OCI-LY7 (cell line): ENCODE measurements at regions not wholly inside any gene's neighbourhood (a gene's known extent, or its start where the extent isn't known, plus 50 kb on each side); places are given as distances from the start of the nearest gene placed in this dataset.
A peak's percentile ranks its signal among the peaks of the same experiment; 100 is the strongest.
"Not testable (repeated sequence)": the region's sequence is repeated elsewhere in the genome, so short reads cannot be mapped to it uniquely, and the experiment has no call there.

Experiments used
- BruUV-seq: library from RNA; stranded (reverse); fragments of 400-500 nt; replicated peaks from 2 replicates; lab custom pipeline; 2021; lab: Mats Ljungman, UMichigan
- CTCF ChIA-PET: fragments of 300-600 bp; sonication (Branson Sonifier 250); formaldehyde crosslinking; loops from one replicate; lab custom pipeline; 2022; ENCODE audit warnings: antibody characterized with exemption; ENCODE audit not compliant: unreplicated experiment; lab: Charles Lee
- POLR2A ChIA-PET: fragments of 300-600 bp; sonication (Branson Sonifier 250); formaldehyde crosslinking; loops from one replicate; lab custom pipeline; 2022; ENCODE audit warnings: antibody characterized with exemption; lab: Charles Lee
- DNase-seq: peaks from one replicate; pipeline ENCODE4 v3.0.0-alpha.2; 2015; ENCODE audit warnings: low spot score
- H2AFZ ChIP-seq: fragments of 200-600 bp; sonication (generic), shearing (Covaris generic); 2 replicates; pipeline ENCODE4 v1.6.1; 2014; ENCODE audit warnings: mild to moderate bottlenecking, antibody characterized with exemption, low read length, moderate library complexity
- H3K27ac ChIP-seq: fragments of 200-600 bp; sonication (generic); 2 replicates; pipeline ENCODE4 v1.5.1; 2014; ENCODE audit warnings: mixed run types, low read depth, mild to moderate bottlenecking, moderate library complexity, low read length, inconsistent platforms; ENCODE audit not compliant: poor library complexity, severe bottlenecking
- H3K36me3 ChIP-seq: fragments of 200-600 bp; sonication (generic); 2 replicates; pipeline ENCODE4 v1.6.1; 2014; ENCODE audit warnings: mild to moderate bottlenecking, antibody characterized with exemption, low read length, moderate library complexity, mixed read lengths; ENCODE audit not compliant: insufficient read depth
- H3K4me1 ChIP-seq: fragments of 200-600 bp; sonication (generic); 2 replicates; pipeline ENCODE4 v1.5.1; 2014; ENCODE audit warnings: mild to moderate bottlenecking, low read length; ENCODE audit not compliant: insufficient read depth, poor library complexity, severe bottlenecking
- H3K4me2 ChIP-seq: fragments of 200-600 bp; sonication (generic); 2 replicates; pipeline ENCODE4 v1.6.1; 2014; ENCODE audit warnings: mild to moderate bottlenecking, low read length
- H3K4me3 ChIP-seq: fragments of 200-600 bp; sonication (generic); 2 replicates; pipeline ENCODE4 v1.5.1; 2014; ENCODE audit warnings: mild to moderate bottlenecking, low read depth, low read length; ENCODE audit not compliant: poor library complexity, severe bottlenecking
- H3K79me2 ChIP-seq: fragments of 200-600 bp; sonication (generic); 2 replicates; pipeline ENCODE4 v1.6.1; 2016; ENCODE audit warnings: low read depth, mild to moderate bottlenecking, low read length, moderate library complexity, mixed read lengths; ENCODE audit not compliant: insufficient read depth
- H3K9me2 ChIP-seq: fragments of 200-600 bp; sonication (generic); 2 replicates; pipeline ENCODE4 v1.6.1; 2016; ENCODE audit warnings: mild to moderate bottlenecking, low read length, mixed read lengths; ENCODE audit not compliant: insufficient read depth
- H3K9me3 ChIP-seq: fragments of 200-600 bp; sonication (generic); 2 replicates; pipeline ENCODE4 v1.6.1; 2014; ENCODE audit warnings: mild to moderate bottlenecking, mixed run types, low read length, mixed read lengths
- H4K20me1 ChIP-seq: fragments of 200-600 bp; sonication (generic); 2 replicates; pipeline ENCODE4 v1.6.1; 2014; ENCODE audit warnings: mild to moderate bottlenecking, antibody characterized with exemption, low read length, moderate library complexity, mixed read lengths; ENCODE audit not compliant: insufficient read depth
- CTCF ChIP-seq: fragments of 200-600 bp; sonication (generic); conservative IDR thresholded peaks from 2 replicates; pipeline ENCODE4 v1.5.1; 2014; ENCODE audit warnings: mild to moderate bottlenecking, antibody characterized with exemption, low read length, moderate library complexity, mixed read lengths
- EZH2phosphoT487 ChIP-seq: fragments of 200-600 bp; sonication (generic); IDR thresholded peaks from 2 replicates; pipeline ENCODE4 v1.6.1; 2018; ENCODE audit warnings: low read depth, borderline replicate concordance, mild to moderate bottlenecking, mixed run types, antibody characterized with exemption, low read length, moderate library complexity, mixed read lengths
- intact Hi-C: fragments of 100-400 bp; cut with micrococcal nuclease; formaldehyde crosslinking; loops from one replicate; pipeline ENCODE4 v1.10.0; 2022; ENCODE audit not compliant: unreplicated experiment

GRCh38 chr11:56841210-56841810, 92.8 kb upstream of the OR9G4 start:
- H3K4me2 ChIP-seq = no peak overlapping the region
- no peak overlapping the region for H3K27ac ChIP-seq
- no peaks in the 10 kb centered on the region for H4K20me1 ChIP-seq
- ChIA-PET CTCF (no interaction called here), POLR2A (no interaction called here)
- H3K4me1 ChIP-seq = no peaks in the 10 kb centered on the region
- TF ChIP-seq EZH2phosphoT487 = no peak
- peak; percentile 90 for TF ChIP-seq CTCF
- intact Hi-C loops = loop anchor here (1.0 to 10.0 kb wide), 2 partner anchors 273 to 408 kb away; no protein-coding TSS in a partner anchor
- H2AFZ ChIP-seq = no peak overlapping the region
- peak; percentile 48 for DNase-seq
- no peaks in the 10 kb centered on the region for H3K9me2 ChIP-seq
- H3K4me3 ChIP-seq = no peak overlapping the region
- no TSS peak for BruUV-seq
- H3K9me3 ChIP-seq = no peaks in the 10 kb centered on the region
- H3K79me2 ChIP-seq = no peaks in the 10 kb centered on the region
- no peaks in the 10 kb centered on the region for H3K36me3 ChIP-seq

- H3K9me2 ChIP-seq, H3K4me1 ChIP-seq, H3K9me3 ChIP-seq, DNase-seq, CTCF ChIA-PET, H2AFZ ChIP-seq, POLR2A ChIA-PET, H3K4me3 ChIP-seq, H3K79me2 ChIP-seq, intact Hi-C loops, H4K20me1 ChIP-seq, BruUV-seq, H3K4me2 ChIP-seq, H3K27ac ChIP-seq, H3K36me3 ChIP-seq: not testable (repeated sequence)
Measured at GRCh38 chr11:56827357-56827756, 78.9 kb upstream of the OR9G4 start.

GRCh38 chr11:56819916-56820315, 71.4 kb upstream of the OR9G4 start:
- H3K27ac ChIP-seq = no peak overlapping the region
- no peaks in the 10 kb centered on the region for H3K79me2 ChIP-seq
- BruUV-seq = no TSS peak
- ChIA-PET POLR2A (interaction anchor here (0.8 kb wide), 1 partner anchor 67 kb away, joined by 3 read pairs; no protein-coding TSS in a partner anchor), CTCF (no interaction called here)
- H4K20me1 ChIP-seq = no peaks in the 10 kb centered on the region
- H3K4me3 ChIP-seq = no peak overlapping the region
- H2AFZ ChIP-seq = no peak overlapping the region
- H3K9me3 ChIP-seq = no peaks in the 10 kb centered on the region
- H3K36me3 ChIP-seq = no peaks in the 10 kb centered on the region
- TF ChIP-seq CTCF (no peak), EZH2phosphoT487 (no peak)
- no peaks in the 10 kb centered on the region for H3K4me1 ChIP-seq
- intact Hi-C loops = no loop called here
- H3K4me2 ChIP-seq = no peak overlapping the region
- no peaks in the 10 kb centered on the region for H3K9me2 ChIP-seq
- DNase-seq = no peak
